SK-N-SH (cell line): ENCODE measurements at regions not wholly inside any gene's neighbourhood (a gene's known extent, or its start where the extent isn't known, plus 50 kb on each side); places are given as distances from the start of the nearest gene placed in this dataset.

ENCODE experiments used
- CTCF ChIA-PET: fragments of 300-600, 350-600 bp; formaldehyde crosslinking; extraction: SDS; loops from one replicate; lab custom pipeline; 2021; lab: Yijun Ruan, JAX
- POLR2A ChIA-PET: fragments of 350-600 bp; sonication (Branson Sonifier 250); formaldehyde crosslinking; extraction: SDS; loops from one replicate; lab custom pipeline; 2020; ENCODE audit warnings: antibody characterized with exemption, inconsistent platforms; lab: Yijun Ruan, JAX
- DNase-seq: peaks from one replicate; pipeline ENCODE4 v3.0.0; 2012
- H2AFZ ChIP-seq: fragments of 200-600 bp; sonication (generic); 2 replicates; pipeline ENCODE4 v1.8.1; 2016; ENCODE audit warnings: antibody characterized with exemption, mild to moderate bottlenecking, low read depth
- H3F3A ChIP-seq: fragments of 200-600 bp; sonication (generic); replicated peaks from 2 replicates; pipeline ENCODE3; 2016; ENCODE audit warnings: antibody characterized with exemption, mild to moderate bottlenecking; ENCODE audit not compliant: insufficient read depth
- H3K27ac ChIP-seq, 2 experiments: fragments of 200-500 bp in 1 of 2; fragments of 200-600 bp in 1 of 2; sonication (Bioruptor generic) in 1 of 2; sonication (generic), shearing (Covaris generic) in 1 of 2; 2 replicates each; pipeline versions ENCODE4 v1.5.1 to v1.6.1; 2014 to 2016; ENCODE audit warnings: low read depth in 2 of 2, inconsistent platforms in 1 of 2, low read length in 1 of 2, mild to moderate bottlenecking in 1 of 2, mixed read lengths in 1 of 2
- H3K27me3 ChIP-seq: fragments of 200-600 bp; sonication (generic), shearing (Covaris generic); 2 replicates; pipeline ENCODE4 v1.6.1; 2016; ENCODE audit warnings: mixed run types; ENCODE audit not compliant: insufficient read depth
- H3K36me3 ChIP-seq, 2 experiments: fragments of 200-500 bp in 1 of 2; fragments of 200-600 bp in 1 of 2; sonication (Bioruptor generic) in 1 of 2; sonication (generic) in 1 of 2; replicated peaks in 1 of 2; 2 replicates each; pipeline versions ENCODE3 to v1.5.1; 2014 to 2016; ENCODE audit warnings: low read length in 1 of 2, mild to moderate bottlenecking in 1 of 2; ENCODE audit not compliant: insufficient read depth in 2 of 2, control insufficient read depth in 1 of 2
- H3K4me1 ChIP-seq, 2 experiments: fragments of 200-500 bp in 1 of 2; fragments of 200-600 bp in 1 of 2; sonication (Bioruptor generic) in 1 of 2; sonication (generic), shearing (Covaris generic) in 1 of 2; 2 replicates each; pipeline versions ENCODE4 v1.5.1 to v1.6.1; 2014 to 2016; ENCODE audit warnings: low read depth in 1 of 2, low read length in 1 of 2, mixed run types in 1 of 2; ENCODE audit not compliant: insufficient read depth in 2 of 2, control insufficient read depth in 1 of 2
- H3K4me2 ChIP-seq: fragments of 200-600 bp; sonication (generic), shearing (Covaris generic); 2 replicates; pipeline ENCODE4 v1.6.1; 2017; ENCODE audit warnings: mixed run types
- H3K4me3 ChIP-seq, 2 experiments: fragments of 200-500 bp in 1 of 2; fragments of 200-600 bp in 1 of 2; sonication (Bioruptor generic) in 1 of 2; sonication (generic), shearing (Covaris generic) in 1 of 2; 2 replicates each; pipeline versions ENCODE4 v1.5.1 to v1.8.1; 2014 to 2016; ENCODE audit warnings: low read depth in 2 of 2, inconsistent platforms in 1 of 2, low read length in 1 of 2, mild to moderate bottlenecking in 1 of 2, mixed read lengths in 1 of 2, moderate library complexity in 1 of 2
- H3K79me2 ChIP-seq: fragments of 200-600 bp; sonication (generic); 2 replicates; pipeline ENCODE4 v1.8.1; 2017; ENCODE audit warnings: mild to moderate bottlenecking; ENCODE audit not compliant: insufficient read depth
- H3K9ac ChIP-seq: fragments of 200-600 bp; sonication (generic); 2 replicates; pipeline ENCODE4 v1.6.1; 2017; ENCODE audit warnings: mixed run types
- H3K9me2 ChIP-seq: fragments of 200-600 bp; sonication (generic); 2 replicates; pipeline ENCODE4 v1.6.1; 2017; ENCODE audit warnings: mixed run types
- H3K9me3 ChIP-seq: fragments of 200-600 bp; sonication (generic); 2 replicates; pipeline ENCODE4 v1.6.1; 2017; ENCODE audit warnings: mixed run types, mild to moderate bottlenecking, moderate library complexity
- H4K20me1 ChIP-seq: fragments of 200-600 bp; sonication (generic); 2 replicates; pipeline ENCODE4 v1.6.1; 2017; ENCODE audit warnings: mild to moderate bottlenecking, mixed run types; ENCODE audit not compliant: insufficient read depth
- CHD2 ChIP-seq: fragments of 150-350 bp; IDR thresholded peaks from 2 replicates; pipeline ENCODE4 v1.6.1; 2018; ENCODE audit warnings: low read length; ENCODE audit not compliant: partially characterized antibody
- EP300 ChIP-seq, 2 experiments: IDR thresholded peaks; 2 replicates each; pipeline versions ENCODE4 v1.4.0 to v1.6.1; 2012; ENCODE audit warnings: borderline replicate concordance in 1 of 2, low read depth in 1 of 2, low read length in 1 of 2
- EZH2phosphoT487 ChIP-seq: fragments of 200-600 bp; sonication (generic); IDR thresholded peaks from 2 replicates; pipeline ENCODE4 v1.6.1; 2017; ENCODE audit warnings: low read depth, mixed run types, mild to moderate bottlenecking, antibody characterized with exemption, moderate library complexity, borderline replicate concordance
- FOSL2 ChIP-seq: IDR thresholded peaks from 2 replicates; pipeline ENCODE4 v1.4.0; 2012; ENCODE audit warnings: low read depth, mild to moderate bottlenecking, moderate library complexity, borderline replicate concordance
- GABPA ChIP-seq: IDR thresholded peaks from 2 replicates; pipeline ENCODE4 v1.4.0; 2012; ENCODE audit warnings: low read depth, mild to moderate bottlenecking
- GATA2 ChIP-seq: sonication (generic); formaldehyde crosslinking; IDR thresholded peaks from 2 replicates; pipeline ENCODE4 v1.5.0; 2020; ENCODE audit warnings: mild to moderate bottlenecking, missing genetic modification reagents
- MEF2A ChIP-seq: IDR thresholded peaks from 2 replicates; pipeline ENCODE4 v1.4.0; 2012; ENCODE audit warnings: low read depth, borderline replicate concordance
- NFIC ChIP-seq: IDR thresholded peaks from 2 replicates; pipeline ENCODE4 v1.4.0; 2012; ENCODE audit warnings: borderline replicate concordance
- NRF1 ChIP-seq: IDR thresholded peaks from 2 replicates; pipeline ENCODE4 v1.6.1; 2012; ENCODE audit warnings: low read depth, mild to moderate bottlenecking, low read length
- RCOR1 ChIP-seq: fragments of 150-350 bp; IDR thresholded peaks from 2 replicates; pipeline ENCODE4 v1.6.1; 2017; ENCODE audit warnings: antibody characterized with exemption, low read length
- TAF1 ChIP-seq: IDR thresholded peaks from 2 replicates; pipeline ENCODE4 v1.6.1; 2012; ENCODE audit warnings: low read depth, mild to moderate bottlenecking, low read length, moderate library complexity, borderline replicate concordance
- TEAD4 ChIP-seq: IDR thresholded peaks from 2 replicates; pipeline ENCODE4 v1.4.0; 2012; ENCODE audit warnings: mild to moderate bottlenecking, borderline replicate concordance; ENCODE audit not compliant: insufficient read depth
- USF1 ChIP-seq: IDR thresholded peaks from 2 replicates; pipeline ENCODE4 v1.4.0; 2012; ENCODE audit warnings: low read depth, borderline replicate concordance
- WGBS: methylation state at CpG from one replicate; pipeline ENCODE4 v1.1.6; 2017; ENCODE audit warnings: low lambda C conversion rate; 5-methylcytosine and 5-hydroxymethylcytosine counted together
- TF ChIP-seq, protein P1 (sequence below): fragments of 200-600 bp; sonication (generic); IDR thresholded peaks from 2 replicates; pipeline ENCODE4 v1.6.1; 2017; ENCODE audit warnings: antibody characterized with exemption, mild to moderate bottlenecking, moderate library complexity
- TF ChIP-seq, protein P2 (sequence below): IDR thresholded peaks from 2 replicates; pipeline ENCODE4 v1.4.0; 2012; ENCODE audit warnings: low read depth
- TF ChIP-seq, protein P3 (sequence below): fragments of 150-350 bp; IDR thresholded peaks from 2 replicates; pipeline ENCODE4 v1.6.1; 2016; ENCODE audit warnings: mild to moderate bottlenecking, low read depth, low read length

DNA sequence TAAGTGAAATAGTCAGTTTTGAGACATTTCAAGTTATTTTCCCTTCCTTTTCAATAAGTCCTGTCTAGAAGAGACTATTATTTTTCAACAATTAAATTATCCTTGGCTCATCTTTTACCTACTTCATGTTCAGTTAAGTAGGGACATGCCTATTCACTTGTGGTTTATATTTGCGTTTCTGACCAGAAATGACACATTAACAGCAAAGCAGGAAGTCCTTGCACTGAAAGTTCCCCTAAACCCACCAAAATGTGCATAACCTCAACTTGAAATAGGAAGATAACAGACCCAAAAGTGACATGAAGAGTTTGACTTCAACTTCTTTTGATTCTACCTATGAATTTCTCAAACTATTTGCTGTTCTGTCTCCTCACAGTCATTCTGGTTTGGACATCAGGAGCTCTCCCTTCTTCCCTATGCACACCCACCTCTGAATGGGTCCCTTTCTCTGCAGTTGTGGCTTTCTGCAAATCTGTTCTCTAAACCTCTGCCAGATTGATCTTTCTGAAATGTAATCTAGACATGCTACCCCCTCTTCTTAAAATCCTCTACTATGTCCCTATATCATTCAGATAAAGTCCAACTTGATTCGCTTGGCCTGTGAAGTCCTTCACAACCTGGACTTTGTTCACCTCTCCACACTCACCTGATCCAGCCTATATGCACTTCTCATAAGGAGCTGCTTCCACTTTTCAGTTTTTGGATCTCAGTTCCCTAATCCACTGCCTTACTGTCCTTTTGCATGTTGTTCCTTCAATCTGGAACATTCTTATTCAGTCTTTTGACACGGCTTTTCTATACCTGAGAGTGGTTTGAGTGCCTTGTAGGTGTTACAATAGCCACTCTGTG lies 661.5 kb upstream of the ADGRL4 start:
- no peaks in the 10 kb centered on the region for H3K27me3 ChIP-seq
- no peak overlapping the region for H2AFZ ChIP-seq

More for the DNA sequence above, 661.5 kb upstream of the ADGRL4 start:
- Histone ChIP-seq H3K9me3 (no peaks in the 10 kb centered on the region), H3K4me2 (no peak overlapping the region), H3K27ac (no peak overlapping the region), H4K20me1 (no peaks in the 10 kb centered on the region), H3K9ac (no peak overlapping the region)
- CTCF ChIA-PET: no interaction called here
- TF ChIP-seq, protein P1, sequence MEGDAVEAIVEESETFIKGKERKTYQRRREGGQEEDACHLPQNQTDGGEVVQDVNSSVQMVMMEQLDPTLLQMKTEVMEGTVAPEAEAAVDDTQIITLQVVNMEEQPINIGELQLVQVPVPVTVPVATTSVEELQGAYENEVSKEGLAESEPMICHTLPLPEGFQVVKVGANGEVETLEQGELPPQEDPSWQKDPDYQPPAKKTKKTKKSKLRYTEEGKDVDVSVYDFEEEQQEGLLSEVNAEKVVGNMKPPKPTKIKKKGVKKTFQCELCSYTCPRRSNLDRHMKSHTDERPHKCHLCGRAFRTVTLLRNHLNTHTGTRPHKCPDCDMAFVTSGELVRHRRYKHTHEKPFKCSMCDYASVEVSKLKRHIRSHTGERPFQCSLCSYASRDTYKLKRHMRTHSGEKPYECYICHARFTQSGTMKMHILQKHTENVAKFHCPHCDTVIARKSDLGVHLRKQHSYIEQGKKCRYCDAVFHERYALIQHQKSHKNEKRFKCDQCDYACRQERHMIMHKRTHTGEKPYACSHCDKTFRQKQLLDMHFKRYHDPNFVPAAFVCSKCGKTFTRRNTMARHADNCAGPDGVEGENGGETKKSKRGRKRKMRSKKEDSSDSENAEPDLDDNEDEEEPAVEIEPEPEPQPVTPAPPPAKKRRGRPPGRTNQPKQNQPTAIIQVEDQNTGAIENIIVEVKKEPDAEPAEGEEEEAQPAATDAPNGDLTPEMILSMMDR: no peak
- no peak for TF ChIP-seq TEAD4
- no peak for TF ChIP-seq GABPA
- TF ChIP-seq CHD2: no peak
- no peak for TF ChIP-seq EZH2phosphoT487
- no peak for TF ChIP-seq NFIC
- no peak for TF ChIP-seq EP300 (IDR thresholded peaks at IDR 0.05; ENCODE audit: borderline replicate concordance in 1 of 2, low read depth in 1 of 2, low read length in 1 of 2)
- no peak for TF ChIP-seq RCOR1
- no peak for TF ChIP-seq FOSL2
- TF ChIP-seq MEF2A: no peak
- no peak for TF ChIP-seq USF1
- no peak for TF ChIP-seq GATA2
- no peak for TF ChIP-seq TAF1
- no peak for TF ChIP-seq NRF1
- TF ChIP-seq, protein P2, sequence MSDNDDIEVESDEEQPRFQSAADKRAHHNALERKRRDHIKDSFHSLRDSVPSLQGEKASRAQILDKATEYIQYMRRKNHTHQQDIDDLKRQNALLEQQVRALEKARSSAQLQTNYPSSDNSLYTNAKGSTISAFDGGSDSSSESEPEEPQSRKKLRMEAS: no peak
- TF ChIP-seq, protein P3, sequence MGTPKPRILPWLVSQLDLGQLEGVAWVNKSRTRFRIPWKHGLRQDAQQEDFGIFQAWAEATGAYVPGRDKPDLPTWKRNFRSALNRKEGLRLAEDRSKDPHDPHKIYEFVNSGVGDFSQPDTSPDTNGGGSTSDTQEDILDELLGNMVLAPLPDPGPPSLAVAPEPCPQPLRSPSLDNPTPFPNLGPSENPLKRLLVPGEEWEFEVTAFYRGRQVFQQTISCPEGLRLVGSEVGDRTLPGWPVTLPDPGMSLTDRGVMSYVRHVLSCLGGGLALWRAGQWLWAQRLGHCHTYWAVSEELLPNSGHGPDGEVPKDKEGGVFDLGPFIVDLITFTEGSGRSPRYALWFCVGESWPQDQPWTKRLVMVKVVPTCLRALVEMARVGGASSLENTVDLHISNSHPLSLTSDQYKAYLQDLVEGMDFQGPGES: no peak
- TF ChIP-seq, all 33 proteins: peak for 0
- Histone ChIP-seq H3K4me1 (no peaks in the 10 kb centered on the region), H3K9me2 (no peaks in the 10 kb centered on the region), H3F3A (no peaks in the 10 kb centered on the region), H3K4me3 (no peak overlapping the region), H3K79me2 (no peaks in the 10 kb centered on the region), H3K36me3 (no peaks in the 10 kb centered on the region)
- no peak for DNase-seq
- WGBS: 61% methylated on average over 3 of the region's 3 CpGs
- POLR2A ChIA-PET: no interaction called here
